ENCODE measurements at regions not wholly inside any gene's neighbourhood (a gene's known extent, or its start where the extent isn't known, plus 50 kb on each side); places are given as distances from the start of the nearest gene placed in this dataset.

DNA sequence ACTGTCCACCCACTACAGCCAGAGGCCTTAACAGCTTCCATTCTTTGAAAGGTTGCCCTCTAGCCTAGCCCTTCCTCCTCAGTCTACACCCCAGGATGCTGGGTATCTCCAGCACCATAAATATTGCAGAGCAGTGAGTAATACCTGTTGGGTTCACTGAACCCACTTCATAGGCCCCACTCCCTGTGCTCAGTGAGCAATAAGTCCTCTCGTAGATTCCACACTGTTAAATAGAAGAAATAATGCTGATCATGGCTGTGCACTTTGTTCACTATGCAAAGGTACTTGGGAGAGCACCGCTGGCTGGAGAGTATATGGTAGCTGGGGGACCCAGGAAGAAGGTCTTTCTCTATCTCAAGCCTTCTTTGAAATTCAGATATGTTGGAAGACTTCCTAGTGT, 87.3 kb downstream of the RSPH3 start:
- H3K36me3 ChIP-seq (ENCODE audit: insufficient read depth in 1 of 2, low read depth in 1 of 2) = no peaks in the 10 kb centered on the region
- H3K27ac ChIP-seq = no peak overlapping the region
- no peak for ATAC-seq
- TF ChIP-seq, protein P1, sequence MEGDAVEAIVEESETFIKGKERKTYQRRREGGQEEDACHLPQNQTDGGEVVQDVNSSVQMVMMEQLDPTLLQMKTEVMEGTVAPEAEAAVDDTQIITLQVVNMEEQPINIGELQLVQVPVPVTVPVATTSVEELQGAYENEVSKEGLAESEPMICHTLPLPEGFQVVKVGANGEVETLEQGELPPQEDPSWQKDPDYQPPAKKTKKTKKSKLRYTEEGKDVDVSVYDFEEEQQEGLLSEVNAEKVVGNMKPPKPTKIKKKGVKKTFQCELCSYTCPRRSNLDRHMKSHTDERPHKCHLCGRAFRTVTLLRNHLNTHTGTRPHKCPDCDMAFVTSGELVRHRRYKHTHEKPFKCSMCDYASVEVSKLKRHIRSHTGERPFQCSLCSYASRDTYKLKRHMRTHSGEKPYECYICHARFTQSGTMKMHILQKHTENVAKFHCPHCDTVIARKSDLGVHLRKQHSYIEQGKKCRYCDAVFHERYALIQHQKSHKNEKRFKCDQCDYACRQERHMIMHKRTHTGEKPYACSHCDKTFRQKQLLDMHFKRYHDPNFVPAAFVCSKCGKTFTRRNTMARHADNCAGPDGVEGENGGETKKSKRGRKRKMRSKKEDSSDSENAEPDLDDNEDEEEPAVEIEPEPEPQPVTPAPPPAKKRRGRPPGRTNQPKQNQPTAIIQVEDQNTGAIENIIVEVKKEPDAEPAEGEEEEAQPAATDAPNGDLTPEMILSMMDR (IDR thresholded peaks at IDR 0.05) = no peak
- H3K4me1 ChIP-seq = no peaks in the 10 kb centered on the region
- intact Hi-C loops (cut with DNase I) = no loop called here
- H3K4me3 ChIP-seq = no peak overlapping the region
- 95% methylated on average over 2 of the region's 2 CpGs for WGBS, 3 donors
- no peak for DNase-seq
- no peaks in the 10 kb centered on the region for H3K9me3 ChIP-seq
- H3K27me3 ChIP-seq (ENCODE audit: insufficient read depth in 3 of 3, low read length in 2 of 3) = peaks cover 0 to 6% (median 4%) of the 10 kb centered on the region in 3 donors

DNA sequence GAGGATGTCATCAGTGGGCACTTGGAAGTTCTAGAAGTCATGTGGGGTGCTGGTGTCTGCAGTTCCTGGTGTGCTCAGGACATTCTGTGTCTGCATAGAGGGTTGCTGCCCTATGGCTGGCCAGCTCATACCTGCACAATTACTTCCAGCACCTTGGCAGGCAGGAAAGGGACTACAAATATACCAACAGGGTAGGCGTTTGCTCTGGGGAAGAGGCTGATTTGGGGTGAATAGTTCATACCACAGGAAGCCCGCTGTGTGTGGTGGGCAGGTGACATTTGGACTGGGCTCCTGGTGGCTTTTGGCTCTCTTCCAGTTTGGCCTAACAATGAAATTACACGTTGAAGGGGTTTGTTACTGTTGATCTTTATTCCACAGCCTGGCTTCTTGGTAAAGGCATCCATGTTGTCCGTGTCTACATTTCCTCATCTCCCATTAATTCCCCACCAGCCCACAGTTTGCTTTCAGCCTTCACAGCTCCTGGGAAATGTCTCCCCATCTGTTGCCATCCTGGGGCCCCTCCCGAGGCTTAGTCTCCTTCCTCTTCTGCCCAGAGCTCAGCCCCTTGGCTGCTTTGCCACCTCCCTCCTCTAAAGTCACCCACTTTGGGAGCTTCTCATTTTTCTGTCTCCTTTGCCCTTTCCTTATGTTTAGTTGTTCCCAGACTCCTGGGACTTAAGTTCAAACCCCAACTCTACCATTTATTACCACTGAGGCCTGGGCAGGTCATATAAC, 88.1 kb downstream of the RSPH3 start:
- Histone ChIP-seq H3K27ac (no peak overlapping the region), H3K27me3 (ENCODE audit: insufficient read depth in 3 of 3, low read length in 2 of 3) (peaks cover 0 to 6% (median 4%) of the 10 kb centered on the region in 3 donors), H3K9me3 (no peaks in the 10 kb centered on the region), H3K4me3 (no peak overlapping the region), H3K4me1 (no peaks in the 10 kb centered on the region), H3K36me3 (ENCODE audit: insufficient read depth in 1 of 2, low read depth in 1 of 2) (no peaks in the 10 kb centered on the region)
- intact Hi-C loops (cut with DNase I) = no loop called here
- no peak for ATAC-seq
- TF ChIP-seq, protein P1 (IDR thresholded peaks at IDR 0.05) = no peak
- 58 to 60% (median 58%) methylated on average over 5 of the region's 5 CpGs for WGBS, 3 donors
- no peak for DNase-seq

DNA sequence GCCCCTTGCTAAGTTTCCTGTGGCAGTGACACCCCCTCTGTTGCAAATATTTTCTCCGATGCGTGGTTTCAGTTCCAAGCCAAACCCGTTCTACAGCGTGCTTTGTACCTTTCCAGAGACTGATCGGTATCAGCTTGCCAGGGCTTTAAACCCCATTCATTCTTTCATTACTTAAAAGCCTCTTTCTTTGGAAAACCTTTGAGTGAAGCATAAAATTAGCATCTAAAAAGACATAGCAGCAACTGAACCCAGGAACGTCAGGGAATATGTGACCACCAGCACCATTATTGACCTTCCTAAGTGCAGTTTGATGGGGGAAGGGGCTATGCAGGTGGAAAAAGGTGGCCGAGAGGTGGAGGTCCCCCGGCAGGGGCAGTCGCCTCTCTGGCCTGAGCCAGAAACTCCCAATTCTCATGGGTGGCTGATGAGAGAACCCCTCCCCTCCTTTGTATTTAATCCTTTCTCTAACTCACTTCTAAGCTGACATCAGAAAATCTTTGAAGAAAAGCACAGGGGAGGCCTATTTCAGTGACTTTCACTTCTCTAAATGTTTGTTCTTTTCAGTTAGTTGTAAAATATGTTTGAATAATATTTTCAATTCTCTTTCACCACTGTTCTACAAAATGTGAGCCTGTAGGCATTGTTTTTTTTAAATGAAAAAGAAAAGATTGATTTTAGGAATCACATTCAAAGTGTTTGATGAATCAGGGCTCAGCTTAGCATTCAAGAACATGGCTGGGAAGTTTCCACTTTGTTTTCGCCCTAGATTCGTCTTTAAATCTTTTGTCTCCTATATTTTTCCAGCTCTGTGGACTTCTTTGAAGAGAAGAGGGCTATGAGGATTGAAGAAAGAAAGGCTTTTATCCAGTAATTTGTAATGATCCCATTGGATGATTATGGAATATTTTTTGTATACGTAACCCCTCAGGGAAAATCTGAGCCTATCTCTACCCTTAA, 89.2 kb downstream of the RSPH3 start:
- H3K4me1 ChIP-seq = no peaks in the 10 kb centered on the region
- WGBS, 3 donors = 48 to 57% (median 51%) methylated on average over 12 of the region's 12 CpGs

DNA sequence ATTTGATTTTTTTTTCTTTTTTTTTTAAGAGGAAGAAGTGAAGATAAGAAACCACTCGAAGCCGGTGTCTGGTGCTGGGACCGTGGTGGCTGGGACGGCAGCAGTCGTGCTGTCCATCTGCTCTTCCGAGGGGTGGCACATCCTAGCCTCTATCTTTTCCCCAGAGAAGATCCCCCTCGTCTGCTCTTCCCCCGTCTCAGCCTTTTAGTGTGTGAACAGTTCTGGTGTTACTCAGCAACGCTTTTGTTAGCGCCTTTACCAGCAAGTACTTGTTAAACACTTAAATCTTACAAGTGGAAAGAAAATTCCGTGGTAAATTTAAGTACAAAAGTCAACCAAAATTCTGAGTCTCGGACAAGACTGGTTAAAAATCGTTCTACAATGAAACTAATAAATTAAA, 90.1 kb downstream of the RSPH3 start:
- H3K27me3 ChIP-seq (ENCODE audit: insufficient read depth in 3 of 3, low read length in 2 of 3) = peaks cover 0 to 6% (median 4%) of the 10 kb centered on the region in 3 donors
- no peak overlapping the region for H3K4me3 ChIP-seq
- TF ChIP-seq, protein P1 (IDR thresholded peaks at IDR 0.05) = no peak
- DNase-seq (no peak), ATAC-seq (no peak)
- H3K36me3 ChIP-seq (ENCODE audit: insufficient read depth in 1 of 2, low read depth in 1 of 2) = no peaks in the 10 kb centered on the region
- no peak overlapping the region for H3K27ac ChIP-seq
- no peaks in the 10 kb centered on the region for H3K4me1 ChIP-seq
- H3K9me3 ChIP-seq = peaks cover 11% of the 10 kb centered on the region
- intact Hi-C loops (cut with DNase I) = no loop called here
- 59 to 69% (median 62%) methylated on average over 13 of the region's 13 CpGs for WGBS, 3 donors

More for the DNA sequence above, 89.2 kb downstream of the RSPH3 start:
- no peak overlapping the region for H3K27ac ChIP-seq
- H3K9me3 ChIP-seq = peaks cover 2% of the 10 kb centered on the region
- no peaks in the 10 kb centered on the region for H3K36me3 ChIP-seq (ENCODE audit: insufficient read depth in 1 of 2, low read depth in 1 of 2)
- intact Hi-C loops (cut with DNase I) = no loop called here
- peaks cover 0 to 6% (median 4%) of the 10 kb centered on the region in 3 donors for H3K27me3 ChIP-seq (ENCODE audit: insufficient read depth in 3 of 3, low read length in 2 of 3)
- DNase-seq (no peak), ATAC-seq (no peak)
- H3K4me3 ChIP-seq = no peak overlapping the region
- TF ChIP-seq, protein P1 (IDR thresholded peaks at IDR 0.05) = no peak
